PC-3 (cell line): ENCODE measurements at regions not wholly inside any gene's neighbourhood (a gene's known extent, or its start where the extent isn't known, plus 50 kb on each side); places are given as distances from the start of the nearest gene placed in this dataset.

ENCODE experiments used
- ATAC-seq: fragments of 200-7000 bp; cut with Tn5 transposase; 2 replicates; pipeline ENCODE4 v1.9.1; 2020; ENCODE audit warnings: mild to moderate bottlenecking, moderate library complexity
- BruUV-seq: library from RNA; stranded (reverse); fragments of 400-500 nt; replicated peaks from 2 replicates; lab custom pipeline; 2021; lab: Mats Ljungman, UMichigan
- CTCF ChIA-PET: fragments of 300-600 bp; sonication (Branson Sonifier 250); formaldehyde crosslinking; loops from one replicate; lab custom pipeline; 2022; ENCODE audit warnings: antibody characterized with exemption; lab: Charles Lee
- POLR2A ChIA-PET: fragments of 300-600 bp; sonication (Branson Sonifier 250); formaldehyde crosslinking; loops from one replicate; lab custom pipeline; 2022; ENCODE audit warnings: antibody characterized with exemption; ENCODE audit not compliant: unreplicated experiment; lab: Charles Lee
- DNase-seq: peaks from one replicate; pipeline ENCODE4 v3.0.0-alpha.2; 2015
- H2AFZ ChIP-seq: fragments of 300-600 bp; sonication (generic); 2 replicates; pipeline ENCODE4 v1.6.0; 2016; ENCODE audit warnings: antibody characterized with exemption, low read length
- H3F3A ChIP-seq: fragments of 300-600 bp; sonication (generic); one replicate; pipeline ENCODE4 v1.6.0; 2017; ENCODE audit warnings: antibody characterized with exemption, low read length, control low read depth, mild to moderate bottlenecking; ENCODE audit not compliant: unreplicated experiment
- H3K27ac ChIP-seq: fragments of 300-600 bp; sonication (generic); 2 replicates; pipeline ENCODE4 v1.5.1; 2016; ENCODE audit warnings: mild to moderate bottlenecking, low read length
- H3K27me3 ChIP-seq: fragments of 300-600 bp; sonication (generic); 2 replicates; pipeline ENCODE4 v1.6.1; 2016; ENCODE audit warnings: low read length, mixed read lengths
- H3K36me3 ChIP-seq: fragments of 300-600 bp; sonication (generic); 2 replicates; pipeline ENCODE4 v1.6.1; 2016; ENCODE audit warnings: low read depth, mixed run types, low read length, mixed read lengths
- H3K4me1 ChIP-seq: fragments of 300-600 bp; sonication (generic); 2 replicates; pipeline ENCODE4 v1.5.1; 2016; ENCODE audit warnings: low read length; ENCODE audit not compliant: insufficient read depth
- H3K4me2 ChIP-seq: fragments of 300-600 bp; sonication (generic); 2 replicates; pipeline ENCODE4 v1.6.0; 2016; ENCODE audit warnings: low read length
- H3K4me3 ChIP-seq: fragments of 300-600 bp; sonication (generic); 2 replicates; pipeline ENCODE4 v1.5.1; 2016; ENCODE audit warnings: mild to moderate bottlenecking, low read length, mixed read lengths
- H3K79me2 ChIP-seq: fragments of 300-600 bp; sonication (generic); 2 replicates; pipeline ENCODE4 v1.6.1; 2017; ENCODE audit warnings: low read length, mixed read lengths
- H3K9ac ChIP-seq: fragments of 300-600 bp; sonication (generic); 2 replicates; pipeline ENCODE4 v1.6.0; 2016; ENCODE audit warnings: mild to moderate bottlenecking, low read length
- H3K9me2 ChIP-seq: fragments of 300-600 bp; sonication (generic); replicated peaks from 2 replicates; pipeline ENCODE4 v1.6.1; 2016; ENCODE audit warnings: mixed run types, low read length, mixed read lengths
- H3K9me3 ChIP-seq: fragments of 300-600 bp; sonication (generic); 2 replicates; pipeline ENCODE4 v1.6.1; 2016; ENCODE audit warnings: low read length, mixed read lengths
- H4K20me1 ChIP-seq: fragments of 300-600 bp; sonication (generic); 2 replicates; pipeline ENCODE4 v1.6.1; 2016; ENCODE audit warnings: low read length, mixed read lengths
- CTCF ChIP-seq: fragments of 300-600 bp; sonication (generic); conservative IDR thresholded peaks from 2 replicates; pipeline ENCODE4 v1.5.1; 2017; ENCODE audit warnings: antibody characterized with exemption, low read depth, mild to moderate bottlenecking, low read length
- EZH2 ChIP-seq: fragments of 300-600 bp; sonication (generic); IDR thresholded peaks from one replicate; pipeline ENCODE4 v1.6.1; 2017; ENCODE audit warnings: antibody characterized with exemption, mild to moderate bottlenecking, low read length; ENCODE audit not compliant: unreplicated experiment
- EZH2phosphoT487 ChIP-seq: fragments of 300-600 bp; sonication (generic); IDR thresholded peaks from 2 replicates; pipeline ENCODE4 v1.6.1; 2018; ENCODE audit warnings: mild to moderate bottlenecking, antibody characterized with exemption, low read length, borderline replicate concordance
- intact Hi-C: fragments of 100-400 bp; cut with micrococcal nuclease; formaldehyde crosslinking; loops from 2 replicates; pipeline ENCODE4 v1.9.0; 2023

GRCh38 chr6:12572896-12573827 is 143.4 kb upstream of the PHACTR1 start:
- DNase-seq (peak; percentile 91), ATAC-seq (peak; percentile 81)
- H3K27me3 ChIP-seq, result no peaks in the 10 kb centered on the region
- peaks cover 42% of the 10 kb centered on the region for H3K4me1 ChIP-seq
- no peaks in the 10 kb centered on the region for H3K36me3 ChIP-seq
- ChIA-PET CTCF (no interaction called here), POLR2A (interaction anchor here (0.5 kb wide), 1 partner anchor 15 kb away, joined by 3 read pairs; no protein-coding TSS in a partner anchor)
- no peak overlapping the region for H3K9ac ChIP-seq
- H3K4me2 ChIP-seq, result peak overlapping the region; percentile 69
- no peaks in the 10 kb centered on the region for H3K79me2 ChIP-seq
- BruUV-seq, result no TSS peak
- H3K27ac ChIP-seq, result no peak overlapping the region
- intact Hi-C loops, result loop anchor here (10.0 kb wide), 1 partner anchor 88 kb away; no protein-coding TSS in a partner anchor
- no peaks in the 10 kb centered on the region for H3K9me3 ChIP-seq
- H3F3A ChIP-seq, result no peaks in the 10 kb centered on the region
- no peaks in the 10 kb centered on the region for H4K20me1 ChIP-seq
- H3K9me2 ChIP-seq, result no peaks in the 10 kb centered on the region; the same call in 1 of the 2 replicates
- peak overlapping the region; percentile 52 for H2AFZ ChIP-seq
- H3K4me3 ChIP-seq, result peak overlapping the region; percentile 23; the same call in 1 of the 2 replicates
- TF ChIP-seq EZH2 (no peak), CTCF (no peak), EZH2phosphoT487 (no peak)

- H3K4me1 ChIP-seq, result peaks cover 49% of the 10 kb centered on the region
- no peak overlapping the region for H2AFZ ChIP-seq
- H3K36me3 ChIP-seq, result no peaks in the 10 kb centered on the region
- DNase-seq (no peak), ATAC-seq (no peak)
- H3K4me2 ChIP-seq, result no peak overlapping the region
- H3K4me3 ChIP-seq, result no peak overlapping the region
- H3K9me3 ChIP-seq, result no peaks in the 10 kb centered on the region
- H3K27me3 ChIP-seq, result no peaks in the 10 kb centered on the region
- POLR2A ChIA-PET, result interaction anchor here (0.7 kb wide), 1 partner anchor 165 kb away, joined by 4 read pairs; no protein-coding TSS in a partner anchor
- no peaks in the 10 kb centered on the region for H4K20me1 ChIP-seq
- intact Hi-C loops, result loop anchor here (10.0 kb wide), 1 partner anchor 91 kb away; no protein-coding TSS in a partner anchor
- CTCF ChIA-PET, result no interaction called here
- no peak overlapping the region for H3K27ac ChIP-seq
- no peaks in the 10 kb centered on the region for H3F3A ChIP-seq
- no TSS peak for BruUV-seq
- no peaks in the 10 kb centered on the region; the same call in 1 of the 2 replicates for H3K9me2 ChIP-seq
- H3K9ac ChIP-seq, result no peak overlapping the region
- no peaks in the 10 kb centered on the region for H3K79me2 ChIP-seq
- TF ChIP-seq EZH2phosphoT487 (no peak), CTCF (no peak), EZH2 (no peak)
Measured at GRCh38 chr6:12575961-12576360, 140.6 kb upstream of the PHACTR1 start.
